ENCODE measurements at regions not wholly inside any gene's neighbourhood (a gene's known extent, or its start where the extent isn't known, plus 50 kb on each side); places are given as distances from the start of the nearest gene placed in this dataset.

DNA sequence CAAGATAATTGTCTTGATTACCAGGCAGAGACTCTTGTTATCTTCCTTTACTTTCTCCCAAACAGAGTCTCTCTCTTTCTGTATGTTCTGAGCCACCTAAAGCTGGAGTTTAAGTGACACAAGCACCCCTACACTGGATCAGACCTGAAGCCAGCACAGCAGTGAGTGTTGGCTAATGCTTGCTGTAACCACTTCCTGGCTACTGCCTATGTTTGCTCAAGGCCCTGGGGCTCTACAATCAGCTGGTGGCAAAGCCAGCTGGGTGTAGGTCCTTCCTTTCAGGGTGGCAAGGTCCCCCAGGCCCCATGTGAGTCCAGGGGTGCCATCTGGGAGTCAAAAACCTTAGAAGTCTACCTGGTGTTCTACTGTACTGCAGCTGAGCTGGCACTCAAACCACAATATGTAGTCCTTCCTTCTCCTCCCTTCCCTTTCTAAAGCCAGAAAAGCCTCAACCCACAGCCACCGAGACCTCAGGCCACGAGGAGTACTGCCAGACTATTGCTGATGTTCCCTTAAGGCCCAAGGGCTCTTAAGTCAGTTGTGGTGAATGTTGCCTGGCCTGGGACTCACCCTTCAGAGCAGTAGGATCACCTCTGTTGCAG, 416.3 kb downstream of the ADRA2A start:
- Histone ChIP-seq H3K36me3 (ENCODE audit: low read depth) (no peaks in the 10 kb centered on the region), H3K9me3 (peaks cover 24% of the 10 kb centered on the region), H3K4me1 (ENCODE audit: low read depth) (no peaks in the 10 kb centered on the region), H3K4me3 (no peak overlapping the region)
- ATAC-seq (no peak), DNase-seq (no peak)
- intact Hi-C loops (cut with DNase I, micrococcal nuclease) = no loop called here
- TF ChIP-seq, protein P1, sequence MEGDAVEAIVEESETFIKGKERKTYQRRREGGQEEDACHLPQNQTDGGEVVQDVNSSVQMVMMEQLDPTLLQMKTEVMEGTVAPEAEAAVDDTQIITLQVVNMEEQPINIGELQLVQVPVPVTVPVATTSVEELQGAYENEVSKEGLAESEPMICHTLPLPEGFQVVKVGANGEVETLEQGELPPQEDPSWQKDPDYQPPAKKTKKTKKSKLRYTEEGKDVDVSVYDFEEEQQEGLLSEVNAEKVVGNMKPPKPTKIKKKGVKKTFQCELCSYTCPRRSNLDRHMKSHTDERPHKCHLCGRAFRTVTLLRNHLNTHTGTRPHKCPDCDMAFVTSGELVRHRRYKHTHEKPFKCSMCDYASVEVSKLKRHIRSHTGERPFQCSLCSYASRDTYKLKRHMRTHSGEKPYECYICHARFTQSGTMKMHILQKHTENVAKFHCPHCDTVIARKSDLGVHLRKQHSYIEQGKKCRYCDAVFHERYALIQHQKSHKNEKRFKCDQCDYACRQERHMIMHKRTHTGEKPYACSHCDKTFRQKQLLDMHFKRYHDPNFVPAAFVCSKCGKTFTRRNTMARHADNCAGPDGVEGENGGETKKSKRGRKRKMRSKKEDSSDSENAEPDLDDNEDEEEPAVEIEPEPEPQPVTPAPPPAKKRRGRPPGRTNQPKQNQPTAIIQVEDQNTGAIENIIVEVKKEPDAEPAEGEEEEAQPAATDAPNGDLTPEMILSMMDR (IDR thresholded peaks at IDR 0.05) = no peak

DNA sequence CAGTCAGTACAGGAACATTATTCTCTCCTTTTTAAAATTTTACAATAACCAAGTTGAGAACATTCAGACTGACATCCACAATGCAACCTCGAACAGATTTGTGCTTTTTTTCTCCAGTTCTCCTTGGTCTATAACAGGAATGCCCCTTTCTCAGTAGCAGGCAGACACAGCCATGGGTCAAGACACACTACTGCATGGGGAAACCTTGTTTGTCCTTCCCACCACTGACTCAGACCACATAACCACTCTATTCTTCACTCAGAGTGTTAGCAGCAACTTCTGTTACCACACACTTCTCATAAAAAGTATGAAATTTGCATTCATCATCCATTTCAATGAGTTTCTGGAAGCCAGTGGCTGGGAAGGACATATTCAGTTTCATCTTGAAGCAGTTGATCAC, 421.7 kb downstream of the ADRA2A start:
- no peak for DNase-seq
- Histone ChIP-seq H3K4me3 (no peak overlapping the region), H3K36me3 (ENCODE audit: low read depth) (no peaks in the 10 kb centered on the region), H3K4me1 (ENCODE audit: low read depth) (no peaks in the 10 kb centered on the region), H3K9me3 (no peaks in the 10 kb centered on the region)
- intact Hi-C loops (cut with DNase I, micrococcal nuclease) = no loop called here
- TF ChIP-seq, protein P1 (IDR thresholded peaks at IDR 0.05) = no peak
- no peak for ATAC-seq

DNA sequence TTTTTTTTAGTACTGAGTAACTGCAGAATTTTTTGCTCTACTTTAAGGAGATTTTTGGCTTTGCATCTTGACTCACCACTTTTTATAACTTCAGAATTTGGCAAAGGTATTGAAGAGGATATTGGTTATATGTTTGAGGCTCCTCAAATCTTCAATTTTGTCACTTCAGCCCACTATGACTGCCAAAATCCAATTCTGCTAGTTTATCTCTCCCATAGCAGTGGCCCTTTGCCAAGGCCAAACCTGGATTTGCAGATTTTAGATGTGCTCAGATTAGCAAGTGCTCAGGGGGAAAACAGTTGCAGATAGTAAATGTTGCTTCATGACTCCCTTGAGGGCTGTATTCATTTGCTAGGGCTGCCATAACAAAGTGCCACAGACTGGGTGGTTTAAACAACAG, 427.5 kb downstream of the ADRA2A start:
- no peak for DNase-seq
- Histone ChIP-seq H3K36me3 (ENCODE audit: low read depth) (no peaks in the 10 kb centered on the region), H3K4me1 (ENCODE audit: low read depth) (no peaks in the 10 kb centered on the region), H3K9me3 (no peaks in the 10 kb centered on the region), H3K4me3 (no peak overlapping the region)
- TF ChIP-seq, protein P1 (IDR thresholded peaks at IDR 0.05) = no peak
- no peak for ATAC-seq
- intact Hi-C loops (cut with DNase I, micrococcal nuclease) = no loop called here

DNA sequence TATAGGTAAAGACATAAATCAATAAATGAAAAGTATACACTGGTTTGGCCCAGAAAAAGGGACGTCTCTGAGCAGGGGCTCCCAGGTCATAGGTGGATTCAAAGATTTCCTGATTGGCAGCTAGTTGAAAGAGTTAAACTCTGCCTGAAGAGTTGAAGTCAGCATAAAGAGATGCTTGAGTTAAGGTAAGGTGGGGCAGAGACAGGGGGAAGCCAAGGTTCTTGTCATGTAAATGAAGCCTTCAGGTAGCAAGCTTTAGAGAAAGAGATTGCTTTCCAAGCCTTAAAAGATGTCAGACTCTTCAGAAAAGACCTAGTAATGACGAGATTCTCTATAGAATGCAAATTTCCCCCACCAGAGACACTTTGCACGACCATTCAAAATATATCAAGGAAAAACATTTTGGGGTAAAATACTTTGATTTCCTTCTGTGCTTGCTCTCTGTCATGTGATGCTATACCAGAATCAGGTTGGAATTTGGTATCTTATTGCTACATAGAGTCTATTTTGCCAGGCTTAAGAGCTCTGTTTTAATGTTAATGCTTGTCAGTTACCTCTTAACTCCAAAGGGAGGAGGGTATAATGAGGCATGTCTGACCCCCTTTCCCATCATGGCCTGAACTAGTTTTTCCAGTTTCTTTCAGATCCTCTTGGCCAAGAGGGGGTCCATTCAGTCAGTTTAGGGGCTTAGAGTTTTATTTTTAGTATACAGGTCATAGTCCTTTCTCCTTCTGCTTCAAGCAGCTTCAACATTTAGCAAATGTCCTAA, 429.6 kb downstream of the ADRA2A start:
- DNase-seq (no peak), ATAC-seq (no peak)
- Histone ChIP-seq H3K9me3 (no peaks in the 10 kb centered on the region), H3K36me3 (ENCODE audit: low read depth) (no peaks in the 10 kb centered on the region), H3K4me3 (no peak overlapping the region), H3K4me1 (ENCODE audit: low read depth) (no peaks in the 10 kb centered on the region)
- intact Hi-C loops (cut with DNase I, micrococcal nuclease) = no loop called here
- TF ChIP-seq, protein P1 (IDR thresholded peaks at IDR 0.05) = no peak

DNA sequence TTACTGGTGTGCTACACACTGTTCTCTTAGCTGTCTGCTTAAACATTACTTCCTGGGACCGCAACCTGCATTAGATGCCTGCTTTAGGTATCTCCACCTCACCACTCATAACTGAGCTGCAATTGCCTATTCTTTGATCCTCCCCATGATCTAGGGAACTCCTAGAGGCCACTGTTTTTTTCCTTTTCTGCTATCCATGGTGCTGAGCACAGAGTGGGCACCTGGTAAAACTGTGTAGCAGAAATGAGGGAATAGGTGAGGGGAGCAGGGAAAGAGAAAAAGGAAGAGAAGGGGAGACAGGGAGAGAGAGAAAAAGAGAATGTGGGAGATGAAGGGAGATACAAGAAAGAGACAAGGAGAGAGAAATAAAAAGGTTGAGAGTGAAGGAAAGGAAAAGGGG, 434.9 kb downstream of the ADRA2A start:
- intact Hi-C loops (cut with DNase I, micrococcal nuclease) = no loop called here
- H3K4me1 ChIP-seq (ENCODE audit: low read depth) = no peaks in the 10 kb centered on the region
- H3K9me3 ChIP-seq = no peaks in the 10 kb centered on the region
- ATAC-seq (no peak), DNase-seq (no peak)
- TF ChIP-seq, protein P1 (IDR thresholded peaks at IDR 0.05) = no peak
- no peaks in the 10 kb centered on the region for H3K36me3 ChIP-seq (ENCODE audit: low read depth)
- H3K4me3 ChIP-seq = no peak overlapping the region

All from mucosa of descending colon (tissue), 3 donors.